ENCODE measurements at regions not wholly inside any gene's neighbourhood (a gene's known extent, or its start where the extent isn't known, plus 50 kb on each side); places are given as distances from the start of the nearest gene placed in this dataset.

DNA sequence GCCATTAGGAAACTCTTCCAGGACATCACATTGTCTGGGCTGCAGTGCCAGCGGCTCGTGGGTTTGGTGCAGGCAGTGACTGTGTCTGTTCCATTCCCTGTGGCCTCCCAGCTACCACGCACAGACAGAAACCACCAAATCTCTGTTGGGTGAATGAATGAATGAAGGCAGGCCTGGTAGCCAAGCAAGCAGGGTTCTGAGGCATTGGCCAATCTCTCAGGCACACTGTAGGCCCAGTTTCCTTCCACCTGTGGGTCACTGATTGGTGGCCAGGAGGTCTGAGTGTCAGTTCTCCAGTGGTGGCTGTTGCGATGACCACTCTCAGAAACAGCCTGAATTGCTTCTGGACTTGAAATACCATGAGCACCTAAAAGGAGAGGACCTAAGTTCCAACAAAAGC, 59.4 kb upstream of the CTBP2 start:
- DNase-seq (ENCODE audit: low spot score), result no peak

DNA sequence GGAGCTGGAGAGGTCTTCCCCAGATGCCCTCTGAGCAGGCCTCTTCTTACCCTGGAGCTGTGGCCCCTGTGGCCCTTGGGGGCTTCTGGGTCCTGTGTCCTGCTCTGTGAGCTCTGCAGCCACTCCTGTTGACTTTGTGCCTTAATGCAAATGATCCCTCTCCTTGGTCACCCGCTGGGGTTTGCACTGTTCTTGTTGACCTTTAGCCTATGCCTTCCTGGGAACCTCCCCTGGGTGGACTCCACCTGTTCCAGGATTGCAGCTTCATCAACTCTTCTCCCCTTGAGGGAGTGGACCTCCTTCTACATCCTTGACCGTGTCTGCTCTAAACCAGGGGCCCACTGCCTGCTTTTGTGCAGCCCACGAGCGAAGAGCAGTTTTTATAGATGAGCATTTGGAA, 58.6 kb upstream of the CTBP2 start:
- no peak for DNase-seq (ENCODE audit: low spot score)

- peak; percentile 11 for DNase-seq (ENCODE audit: low spot score)
Measured at GRCh38 chr10:125217990-125218675, 57.8 kb upstream of the CTBP2 start.

DNA sequence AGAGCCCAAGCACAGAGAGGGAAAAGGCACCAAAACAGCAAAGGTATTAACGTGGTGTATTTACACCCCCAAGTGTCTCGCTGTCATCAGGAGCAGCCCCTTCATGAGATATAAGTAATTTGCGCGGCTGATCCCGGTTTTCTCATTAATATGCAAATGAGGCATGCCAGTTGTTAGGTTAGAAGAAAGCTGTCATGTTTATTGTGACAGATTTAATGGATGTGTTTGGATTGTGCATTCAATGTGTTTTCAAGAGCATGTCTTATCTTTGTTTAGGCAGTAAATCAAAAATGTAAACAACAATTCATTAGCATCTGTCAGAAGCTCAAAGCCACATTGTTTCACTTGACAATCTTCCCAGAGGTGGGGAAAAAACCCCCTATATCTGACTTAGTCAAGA, 56.5 kb upstream of the CTBP2 start:
- DNase-seq (ENCODE audit: low spot score), result no peak

DNA sequence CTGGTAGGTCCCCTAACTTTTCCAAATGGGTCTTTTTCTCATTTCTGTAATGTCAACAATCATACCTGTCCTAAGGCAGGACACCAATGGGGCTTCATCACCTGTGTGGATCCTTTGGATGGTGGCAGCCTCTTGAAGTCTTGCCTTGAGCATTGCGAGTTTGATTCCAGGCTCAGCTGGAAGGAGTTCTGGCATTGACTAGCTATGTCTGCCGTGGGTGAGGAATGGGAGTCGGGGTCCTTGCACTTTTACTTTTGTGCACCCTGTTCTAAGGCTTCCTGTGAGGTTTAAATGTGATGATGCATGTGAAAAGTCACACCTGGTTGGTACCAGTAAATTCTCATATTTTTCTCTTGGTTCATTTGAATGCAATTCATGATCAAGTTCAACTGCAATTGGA, 55.9 kb upstream of the CTBP2 start:
- DNase-seq (ENCODE audit: low spot score), result no peak

DNA sequence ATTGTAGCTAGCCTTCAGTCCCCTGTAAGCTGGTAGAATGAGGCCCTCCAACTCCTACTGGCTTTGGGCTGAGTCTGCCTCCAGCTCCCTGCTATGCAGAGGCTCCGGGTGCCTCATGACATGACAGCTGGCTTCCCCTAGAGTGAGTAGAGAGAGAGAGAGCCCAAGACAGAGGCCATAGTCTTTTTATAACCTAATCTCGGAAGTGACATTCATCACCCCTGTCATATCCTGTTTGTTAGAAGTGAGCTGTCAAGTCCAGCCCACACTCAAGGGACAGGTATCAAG, 53.9 kb upstream of the CTBP2 start:
- no peak for DNase-seq (ENCODE audit: low spot score)

DNA sequence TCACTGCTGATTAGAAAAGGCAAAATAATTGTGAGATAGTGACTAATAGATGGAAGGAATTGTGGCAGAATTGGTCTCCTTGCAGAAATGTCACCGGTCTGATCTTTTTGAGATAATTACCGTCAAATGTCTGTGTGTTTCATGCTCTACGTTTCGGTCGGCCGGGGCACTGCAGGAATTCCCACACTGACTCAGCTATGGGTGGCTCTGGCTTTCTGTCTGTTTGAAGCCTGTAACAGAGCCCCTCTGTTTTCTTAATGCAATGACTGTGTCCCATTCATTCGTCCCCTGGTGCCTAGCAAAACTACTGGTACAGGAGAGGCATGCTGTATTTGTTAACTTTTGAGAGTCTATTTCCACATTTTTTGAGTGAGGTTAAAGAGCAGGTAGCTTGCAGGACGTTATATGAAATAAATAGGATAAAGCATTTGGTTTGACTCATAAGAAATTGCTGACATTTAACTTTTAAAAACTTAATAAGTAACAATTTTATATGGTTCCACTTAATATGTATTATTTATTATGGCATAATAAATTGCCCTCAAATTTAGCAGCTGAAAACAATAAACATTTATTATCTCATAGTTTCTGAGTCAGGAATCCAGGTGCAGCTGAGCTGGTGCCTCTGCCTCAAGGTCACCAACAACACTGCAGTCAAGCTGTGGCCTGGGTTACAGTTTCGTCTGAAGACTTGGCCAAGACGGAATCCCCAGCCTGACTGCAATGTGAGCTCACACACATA, 53.3 kb upstream of the CTBP2 start:
- DNase-seq (ENCODE audit: low spot score), result no peak

- no peak for DNase-seq (ENCODE audit: low spot score)
Measured at GRCh38 chr10:125212150-125212809, 51.9 kb upstream of the CTBP2 start.

Small RNA genes lying in the stretch of these regions (small RNA-seq; reads per million reads assigned to genes)
- gene RPS27P18, result 0 reads per million in 2 experiments
